BE2C (cell line): ENCODE measurements at regions not wholly inside any gene's neighbourhood (a gene's known extent, or its start where the extent isn't known, plus 50 kb on each side); places are given as distances from the start of the nearest gene placed in this dataset.

Experiments used
- DNase-seq: peaks from one replicate; pipeline ENCODE4 v3.0.0-alpha.2; 2020
- H3K27me3 ChIP-seq: fragments of 250-450 bp; sonication (Bioruptor Pico); 2 replicates; pipeline ENCODE4 v1.5.1; 2020; ENCODE audit warnings: mild to moderate bottlenecking
- H3K36me3 ChIP-seq: fragments of 250-450 bp; sonication (Bioruptor Pico); 2 replicates; pipeline ENCODE4 v1.5.1; 2020; ENCODE audit warnings: mild to moderate bottlenecking
- H3K4me1 ChIP-seq: fragments of 250-450 bp; sonication (Bioruptor Pico); 2 replicates; pipeline ENCODE4 v1.5.1; 2020
- H3K4me3 ChIP-seq: 2 replicates; pipeline ENCODE4 v1.5.1; 2011; ENCODE audit warnings: low read depth, low read length
- H3K9me3 ChIP-seq: fragments of 250-450 bp; sonication (Bioruptor Pico); 2 replicates; pipeline ENCODE4 v1.5.1; 2020
- CTCF ChIP-seq: IDR thresholded peaks from 2 replicates; pipeline ENCODE4 v1.5.1; 2012; ENCODE audit warnings: mild to moderate bottlenecking, low read depth, low read length

GRCh38 chr4:83664071-83664470, 128.2 kb downstream of the GPAT3 start:
- Histone ChIP-seq H3K36me3 (no peaks in the 10 kb centered on the region), H3K4me3 (no peak overlapping the region), H3K9me3 (no peaks in the 10 kb centered on the region; the same call in 1 of the 2 replicates), H3K4me1 (no peaks in the 10 kb centered on the region), H3K27me3 (no peaks in the 10 kb centered on the region)
- DNase-seq: no peak
- no peak for TF ChIP-seq CTCF

GRCh38 chr4:83662204-83662603, 126.3 kb downstream of the GPAT3 start:
- no peaks in the 10 kb centered on the region for H3K27me3 ChIP-seq
- no peak overlapping the region for H3K4me3 ChIP-seq
- no peak for DNase-seq
- H3K4me1 ChIP-seq: no peaks in the 10 kb centered on the region; the same call in 1 of the 2 replicates
- TF ChIP-seq CTCF: no peak
- H3K9me3 ChIP-seq: no peaks in the 10 kb centered on the region
- no peaks in the 10 kb centered on the region for H3K36me3 ChIP-seq

- H3K36me3 ChIP-seq: no peaks in the 10 kb centered on the region
- H3K9me3 ChIP-seq: no peaks in the 10 kb centered on the region
- no peak for DNase-seq
- H3K27me3 ChIP-seq: no peaks in the 10 kb centered on the region
- no peak for TF ChIP-seq CTCF
- H3K4me3 ChIP-seq: no peak overlapping the region
- no peaks in the 10 kb centered on the region; the same call in 1 of the 2 replicates for H3K4me1 ChIP-seq
Observed at GRCh38 chr4:83661359-83661758, 125.5 kb downstream of the GPAT3 start.

GRCh38 chr4:83660578-83660977, 124.7 kb downstream of the GPAT3 start:
- Histone ChIP-seq H3K4me1 (no peaks in the 10 kb centered on the region; the same call in 1 of the 2 replicates), H3K4me3 (no peak overlapping the region), H3K9me3 (no peaks in the 10 kb centered on the region), H3K36me3 (no peaks in the 10 kb centered on the region), H3K27me3 (no peaks in the 10 kb centered on the region)
- no peak for DNase-seq
- TF ChIP-seq CTCF: no peak

GRCh38 chr4:83658806-83659205, 122.9 kb downstream of the GPAT3 start:
- no peak for TF ChIP-seq CTCF
- no peak overlapping the region for H3K4me3 ChIP-seq
- no peaks in the 10 kb centered on the region; the same call in 1 of the 2 replicates for H3K4me1 ChIP-seq
- no peaks in the 10 kb centered on the region for H3K27me3 ChIP-seq
- no peaks in the 10 kb centered on the region for H3K36me3 ChIP-seq
- no peaks in the 10 kb centered on the region for H3K9me3 ChIP-seq
- DNase-seq: no peak

GRCh38 chr4:83657336-83657735, 121.4 kb downstream of the GPAT3 start:
- no peaks in the 10 kb centered on the region for H3K9me3 ChIP-seq
- H3K27me3 ChIP-seq: no peaks in the 10 kb centered on the region
- DNase-seq: no peak
- H3K36me3 ChIP-seq: no peaks in the 10 kb centered on the region
- no peaks in the 10 kb centered on the region; the same call in 1 of the 2 replicates for H3K4me1 ChIP-seq
- TF ChIP-seq CTCF: no peak
- H3K4me3 ChIP-seq: no peak overlapping the region
